Memory B cell (primary cell): ENCODE measurements at regions not wholly inside any gene's neighbourhood (a gene's known extent, or its start where the extent isn't known, plus 50 kb on each side); places are given as distances from the start of the nearest gene placed in this dataset.

Experiments used
- ATAC-seq: fragments of 150-1000 bp; cut with Tn5 transposase; 2 replicates; pipeline ENCODE4 v1.10.0; 2021; ENCODE audit warnings: low read depth, mild to moderate bottlenecking, moderate library complexity
- DNase-seq, 2 donors: peaks; one replicate each; pipeline ENCODE4 v3.0.0; 2022; ENCODE audit warnings: low spot score in 2 of 2
- H3K27ac Mint-ChIP-seq: one replicate; pipeline ENCODE4 v1.8.0; 2022; ENCODE audit warnings: mild to moderate bottlenecking, moderate library complexity, mixed read lengths
- H3K27me3 Mint-ChIP-seq: one replicate; pipeline ENCODE4 v1.8.0; 2022; ENCODE audit warnings: mixed read lengths
- H3K36me3 Mint-ChIP-seq: one replicate; pipeline ENCODE4 v1.8.0; 2022; ENCODE audit warnings: mild to moderate bottlenecking, mixed read lengths
- H3K4me1 Mint-ChIP-seq: one replicate; pipeline ENCODE4 v1.8.0; 2022; ENCODE audit warnings: mixed read lengths
- H3K4me3 Mint-ChIP-seq: one replicate; pipeline ENCODE4 v1.8.0; 2022; ENCODE audit warnings: mild to moderate bottlenecking, moderate library complexity, mixed read lengths
- H3K9me3 Mint-ChIP-seq: one replicate; pipeline ENCODE4 v1.8.0; 2022; ENCODE audit warnings: mixed read lengths

DNA sequence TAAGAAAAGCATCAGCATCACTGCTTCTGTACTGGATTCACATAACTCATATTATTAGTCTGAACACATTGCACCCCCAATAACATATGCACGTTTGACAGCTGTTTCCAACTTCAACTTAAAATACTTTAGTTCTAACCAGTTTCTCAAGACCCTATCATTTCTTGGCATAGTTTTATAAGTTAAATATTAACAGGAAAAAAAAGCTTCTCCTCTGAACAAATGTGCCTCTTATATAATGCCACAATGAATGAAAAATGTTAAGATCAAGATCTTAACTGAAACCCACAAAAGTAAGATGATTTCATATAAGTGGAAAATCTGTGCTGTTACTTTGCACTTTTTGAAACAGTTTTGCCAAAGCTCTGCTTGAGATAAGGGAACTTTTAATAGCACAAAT lies 652.8 kb upstream of the FAM241A start:
- H3K27me3 Mint-ChIP-seq: no peaks in the 10 kb centered on the region
- no peaks in the 10 kb centered on the region for H3K9me3 Mint-ChIP-seq
- DNase-seq (no peak), ATAC-seq (no peak)
- H3K4me1 Mint-ChIP-seq: no peaks in the 10 kb centered on the region
- no peak overlapping the region for H3K4me3 Mint-ChIP-seq
- H3K27ac Mint-ChIP-seq: no peak overlapping the region
- no peaks in the 10 kb centered on the region for H3K36me3 Mint-ChIP-seq

DNA sequence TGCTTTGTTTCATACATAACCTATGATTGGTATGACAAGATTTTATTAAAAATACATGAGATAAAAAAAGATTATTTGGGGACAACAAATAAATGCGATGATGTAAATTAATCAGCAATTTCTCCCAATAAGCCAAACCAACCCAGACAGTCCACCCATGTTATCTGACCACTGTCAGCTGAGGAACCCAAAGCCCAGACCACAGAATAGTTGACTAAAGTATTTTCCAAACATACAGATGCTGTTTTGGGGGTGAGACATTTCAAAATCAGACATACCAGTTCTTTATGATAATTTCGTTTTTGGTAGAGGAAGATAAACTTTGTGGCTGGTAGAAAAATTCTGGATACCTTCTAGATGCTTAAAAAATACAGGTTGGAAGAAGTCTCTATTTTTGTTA lies 650.8 kb upstream of the FAM241A start:
- ATAC-seq (no peak), DNase-seq (no peak)
- Mint-ChIP-seq H3K4me3 (no peak overlapping the region), H3K9me3 (no peaks in the 10 kb centered on the region), H3K4me1 (no peaks in the 10 kb centered on the region), H3K27me3 (no peaks in the 10 kb centered on the region), H3K27ac (no peak overlapping the region), H3K36me3 (no peaks in the 10 kb centered on the region)

- Mint-ChIP-seq H3K4me3 (no peak overlapping the region), H3K36me3 (no peaks in the 10 kb centered on the region), H3K27ac (no peak overlapping the region), H3K27me3 (no peaks in the 10 kb centered on the region), H3K4me1 (no peaks in the 10 kb centered on the region), H3K9me3 (no peaks in the 10 kb centered on the region)
- no peak for ATAC-seq
- no peak for DNase-seq
Measured at GRCh38 chr4:111494971-111495370, 650.3 kb upstream of the FAM241A start.

DNA sequence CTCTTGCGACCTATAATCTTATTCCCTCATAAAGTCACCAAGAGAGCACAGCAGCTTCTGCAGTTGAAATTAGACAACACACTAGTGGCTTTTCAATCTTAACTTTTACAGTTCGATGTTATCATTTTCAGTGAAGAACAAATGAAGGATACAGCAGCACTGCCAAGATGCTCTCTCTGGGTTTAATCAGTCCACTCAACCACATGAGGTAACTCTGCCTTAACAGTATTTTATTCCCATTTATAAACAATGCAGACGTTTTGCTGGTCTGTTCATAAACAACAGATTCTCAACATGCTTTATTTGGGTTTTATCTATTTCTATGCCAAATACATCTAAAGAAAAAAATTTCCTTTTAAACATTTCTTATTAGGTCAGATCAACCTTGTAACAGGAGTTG lies 646.0 kb upstream of the FAM241A start:
- H3K36me3 Mint-ChIP-seq: no peaks in the 10 kb centered on the region
- no peak overlapping the region for H3K27ac Mint-ChIP-seq
- H3K9me3 Mint-ChIP-seq: no peaks in the 10 kb centered on the region
- no peak overlapping the region for H3K4me3 Mint-ChIP-seq
- H3K27me3 Mint-ChIP-seq: no peaks in the 10 kb centered on the region
- DNase-seq: no peak
- H3K4me1 Mint-ChIP-seq: no peaks in the 10 kb centered on the region
- ATAC-seq: no peak

DNA sequence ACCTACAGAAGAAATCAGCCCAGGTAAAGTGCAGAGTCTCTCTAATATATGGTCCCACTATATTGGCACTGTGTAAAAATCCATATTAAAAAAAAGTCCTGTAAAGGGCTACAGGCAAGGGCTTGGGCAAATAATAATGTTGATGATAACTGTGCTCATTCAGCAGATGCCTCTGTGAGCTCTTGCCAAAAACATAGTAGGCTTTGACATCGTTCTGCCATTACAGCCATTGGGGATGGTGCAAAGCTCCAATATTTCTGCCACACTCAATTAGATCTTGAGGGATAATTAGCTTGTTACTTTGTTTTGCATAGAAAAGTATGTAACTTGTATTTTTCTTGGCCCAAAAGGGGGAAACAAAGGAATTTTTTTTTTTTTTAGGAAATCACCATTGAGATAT lies 645.5 kb upstream of the FAM241A start:
- H3K4me1 Mint-ChIP-seq: no peaks in the 10 kb centered on the region
- H3K9me3 Mint-ChIP-seq: no peaks in the 10 kb centered on the region
- ATAC-seq (no peak), DNase-seq (no peak)
- H3K4me3 Mint-ChIP-seq: no peak overlapping the region
- H3K27me3 Mint-ChIP-seq: no peaks in the 10 kb centered on the region
- H3K27ac Mint-ChIP-seq: no peak overlapping the region
- no peaks in the 10 kb centered on the region for H3K36me3 Mint-ChIP-seq

DNA sequence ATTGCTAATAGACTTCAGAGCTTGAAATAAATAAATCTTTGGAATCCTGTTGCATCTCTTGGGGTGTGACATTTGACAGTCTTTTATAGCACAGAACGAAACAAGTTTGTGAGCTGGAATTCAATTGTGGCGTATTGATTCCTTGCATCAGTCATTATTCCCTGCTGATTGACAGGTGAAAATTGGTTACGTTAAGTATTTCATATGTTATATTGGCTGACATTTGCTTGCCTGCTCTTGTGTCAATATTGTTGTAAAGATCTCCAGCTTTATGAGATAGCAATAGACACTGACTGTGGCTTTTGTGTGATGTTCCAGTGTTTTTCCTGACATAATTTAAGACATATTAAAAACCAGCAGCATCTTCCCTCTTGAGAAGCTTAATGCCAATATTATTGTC lies 644.4 kb upstream of the FAM241A start:
- H3K36me3 Mint-ChIP-seq: no peaks in the 10 kb centered on the region
- ATAC-seq: no peak
- H3K9me3 Mint-ChIP-seq: no peaks in the 10 kb centered on the region
- no peaks in the 10 kb centered on the region for H3K4me1 Mint-ChIP-seq
- no peak overlapping the region for H3K4me3 Mint-ChIP-seq
- DNase-seq: no peak
- no peaks in the 10 kb centered on the region for H3K27me3 Mint-ChIP-seq
- H3K27ac Mint-ChIP-seq: no peak overlapping the region

DNA sequence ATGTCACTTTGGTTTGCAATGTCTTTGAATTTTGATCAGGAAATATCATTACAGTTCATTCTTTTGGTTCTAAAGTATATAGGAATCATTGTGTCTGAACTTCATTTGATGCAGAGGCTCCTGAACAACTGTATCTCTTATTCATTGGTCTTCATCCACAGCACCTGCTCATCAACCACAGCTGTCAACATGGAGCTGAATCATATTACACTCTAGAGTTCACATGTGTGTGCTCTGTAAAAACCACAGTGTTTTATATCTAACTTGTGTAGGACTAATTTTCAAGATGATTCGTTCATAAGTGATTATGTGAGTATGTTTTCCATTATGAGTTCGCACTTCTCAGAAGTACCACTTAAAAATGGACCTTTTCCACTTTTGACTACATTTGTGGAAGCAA lies 643.3 kb upstream of the FAM241A start:
- DNase-seq: no peak
- no peaks in the 10 kb centered on the region for H3K9me3 Mint-ChIP-seq

DNA sequence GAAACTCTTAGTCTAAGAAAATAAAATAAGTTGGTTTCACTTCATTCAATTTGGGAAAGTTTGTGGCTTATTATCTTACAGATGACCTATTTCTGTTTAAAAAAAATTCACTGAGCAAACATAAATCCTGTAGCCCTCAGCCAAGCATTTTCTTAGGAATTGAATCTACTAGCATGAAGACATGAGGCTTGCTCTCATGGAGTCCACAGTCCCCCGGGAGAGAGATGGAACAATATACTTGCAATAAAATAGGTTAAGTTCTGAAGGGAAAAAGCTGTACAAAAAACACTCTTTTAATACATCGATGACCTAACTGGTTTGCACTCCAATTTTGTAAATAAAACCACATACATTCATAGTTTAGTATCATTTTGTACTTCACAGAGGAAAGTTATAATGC lies 642.6 kb upstream of the FAM241A start:
- ATAC-seq (no peak), DNase-seq (no peak)
- H3K4me1 Mint-ChIP-seq: no peaks in the 10 kb centered on the region
- H3K36me3 Mint-ChIP-seq: no peaks in the 10 kb centered on the region
- no peak overlapping the region for H3K4me3 Mint-ChIP-seq
- H3K27me3 Mint-ChIP-seq: no peaks in the 10 kb centered on the region
- no peaks in the 10 kb centered on the region for H3K9me3 Mint-ChIP-seq
- H3K27ac Mint-ChIP-seq: no peak overlapping the region

More for the DNA sequence above, 643.3 kb upstream of the FAM241A start:
- Mint-ChIP-seq H3K36me3 (no peaks in the 10 kb centered on the region), H3K4me1 (no peaks in the 10 kb centered on the region), H3K27me3 (no peaks in the 10 kb centered on the region), H3K27ac (no peak overlapping the region), H3K4me3 (no peak overlapping the region)
- ATAC-seq: no peak

DNA sequence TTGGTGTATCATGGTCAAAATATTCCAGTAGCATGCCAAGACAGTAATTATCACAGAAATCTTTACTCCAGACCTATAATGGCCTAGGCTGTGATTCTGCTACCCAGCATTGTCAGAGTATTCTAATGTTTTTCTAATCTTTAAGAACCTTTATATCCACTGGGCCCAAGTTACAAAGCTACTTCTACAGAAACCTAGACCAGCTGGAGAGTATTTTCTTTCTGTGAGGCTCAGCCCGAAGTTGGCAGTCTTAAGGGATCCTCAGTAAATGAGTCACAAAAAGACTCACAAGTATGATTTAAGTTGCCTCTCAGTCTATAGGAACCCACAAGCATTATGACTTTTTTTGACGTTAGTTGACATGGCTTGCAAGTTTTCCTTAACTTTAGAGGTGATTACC lies 638.5 kb upstream of the FAM241A start:
- ATAC-seq: no peak

GRCh38 chr4:111510535-111510934 lies 634.7 kb upstream of the FAM241A start:
- ATAC-seq (no peak), DNase-seq (no peak)
- peaks cover 1% of the 10 kb centered on the region for H3K27me3 Mint-ChIP-seq
- no peak overlapping the region for H3K27ac Mint-ChIP-seq
- H3K4me3 Mint-ChIP-seq: no peak overlapping the region
- H3K36me3 Mint-ChIP-seq: no peaks in the 10 kb centered on the region
- H3K4me1 Mint-ChIP-seq: no peaks in the 10 kb centered on the region
- no peaks in the 10 kb centered on the region for H3K9me3 Mint-ChIP-seq

More for the DNA sequence above, 638.5 kb upstream of the FAM241A start:
- Mint-ChIP-seq H3K36me3 (no peaks in the 10 kb centered on the region), H3K4me3 (no peak overlapping the region), H3K27me3 (no peaks in the 10 kb centered on the region), H3K9me3 (no peaks in the 10 kb centered on the region), H3K27ac (no peak overlapping the region), H3K4me1 (no peaks in the 10 kb centered on the region)
- no peak for DNase-seq

GRCh38 chr4:111512081-111512783 lies 633.0 kb upstream of the FAM241A start:
- DNase-seq (no peak), ATAC-seq (no peak)
- Mint-ChIP-seq H3K9me3 (no peaks in the 10 kb centered on the region), H3K4me1 (no peaks in the 10 kb centered on the region), H3K4me3 (no peak overlapping the region), H3K27me3 (peaks cover 1% of the 10 kb centered on the region), H3K27ac (no peak overlapping the region), H3K36me3 (no peaks in the 10 kb centered on the region)

GRCh38 chr4:111519683-111520082 lies 625.6 kb upstream of the FAM241A start:
- ATAC-seq (no peak), DNase-seq (no peak)
- peaks cover under 1% of the 10 kb centered on the region for H3K9me3 Mint-ChIP-seq
- no peaks in the 10 kb centered on the region for H3K36me3 Mint-ChIP-seq
- H3K4me1 Mint-ChIP-seq: no peaks in the 10 kb centered on the region
- no peak overlapping the region for H3K4me3 Mint-ChIP-seq
- H3K27ac Mint-ChIP-seq: no peak overlapping the region
- H3K27me3 Mint-ChIP-seq: no peaks in the 10 kb centered on the region

DNA sequence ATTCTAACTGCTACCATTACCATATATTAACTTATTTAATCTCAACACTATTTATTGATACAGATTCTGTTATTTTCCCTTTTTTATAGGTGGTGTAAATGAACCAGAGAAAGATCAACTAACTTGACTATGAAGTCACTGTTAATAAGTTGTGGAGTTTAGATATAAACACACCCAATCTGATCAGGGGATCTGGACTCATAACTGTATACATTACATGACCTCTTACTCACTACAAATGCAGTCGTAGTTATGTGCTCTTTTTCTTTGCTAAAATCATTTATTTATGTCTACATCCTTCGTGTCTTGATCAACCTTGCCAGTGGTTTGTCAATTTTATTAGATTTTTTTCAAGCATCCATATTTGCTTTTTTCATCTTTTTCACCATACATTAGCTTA lies 614.8 kb upstream of the FAM241A start:
- H3K27me3 Mint-ChIP-seq: no peaks in the 10 kb centered on the region
- no peaks in the 10 kb centered on the region for H3K36me3 Mint-ChIP-seq
- peaks cover 1% of the 10 kb centered on the region for H3K9me3 Mint-ChIP-seq
- ATAC-seq: no peak
- H3K27ac Mint-ChIP-seq: no peak overlapping the region
- H3K4me3 Mint-ChIP-seq: no peak overlapping the region
- no peaks in the 10 kb centered on the region for H3K4me1 Mint-ChIP-seq
- DNase-seq: no peak

GRCh38 chr4:111535792-111536191 lies 609.5 kb upstream of the FAM241A start:
- DNase-seq (no peak), ATAC-seq (no peak)
- Mint-ChIP-seq H3K9me3 (peaks cover 1% of the 10 kb centered on the region), H3K4me1 (no peaks in the 10 kb centered on the region), H3K36me3 (no peaks in the 10 kb centered on the region), H3K27ac (no peak overlapping the region), H3K27me3 (no peaks in the 10 kb centered on the region), H3K4me3 (no peak overlapping the region)

DNA sequence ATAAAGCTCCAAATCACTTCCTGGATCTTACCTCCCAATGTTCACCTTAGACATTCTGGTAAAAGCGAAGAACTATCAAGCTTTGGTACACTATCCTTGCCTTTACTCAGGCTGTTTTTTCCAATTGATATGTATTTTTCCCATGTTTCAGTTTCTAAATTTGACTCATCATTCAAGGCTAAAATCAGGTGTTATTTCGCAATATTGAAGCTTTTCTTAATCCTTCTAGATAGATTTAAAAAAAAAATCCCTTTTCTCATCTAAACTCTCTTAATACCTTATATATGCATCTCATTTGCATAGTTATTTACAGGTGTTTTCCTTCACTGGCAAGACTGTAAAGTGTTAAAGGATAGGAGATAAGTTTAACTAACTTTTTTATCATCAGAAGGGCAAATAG lies 608.1 kb upstream of the FAM241A start:
- Mint-ChIP-seq H3K27ac (no peak overlapping the region), H3K4me3 (no peak overlapping the region), H3K27me3 (no peaks in the 10 kb centered on the region), H3K9me3 (no peaks in the 10 kb centered on the region), H3K36me3 (no peaks in the 10 kb centered on the region), H3K4me1 (no peaks in the 10 kb centered on the region)
- ATAC-seq: no peak
- no peak for DNase-seq
